ENCODE measurements at regions not wholly inside any gene's neighbourhood (a gene's known extent, or its start where the extent isn't known, plus 50 kb on each side); places are given as distances from the start of the nearest gene placed in this dataset.

GRCh38 chr6:119921491-119922010 is 572.0 kb upstream of the MAN1A1 start:
- no peaks in the 10 kb centered on the region for H3K4me1 Mint-ChIP-seq (ENCODE audit: low read depth in 2 of 2)

GRCh38 chr6:119917186-119917585 is 567.6 kb upstream of the MAN1A1 start:
- ATAC-seq (replicated peaks) (no peak), DNase-seq (no peak)
- Mint-ChIP-seq H3K27ac (no peak overlapping the region), H3K27me3 (no peaks in the 10 kb centered on the region), H3K4me3 (no peak overlapping the region), H3K9me3 (peaks cover 0 to 8% of the 10 kb centered on the region in 2 donors), H3K36me3 (ENCODE audit: insufficient read depth) (no peaks in the 10 kb centered on the region), H3K4me1 (ENCODE audit: low read depth in 2 of 2) (no peaks in the 10 kb centered on the region)

More at GRCh38 chr6:119921491-119922010, 572.0 kb upstream of the MAN1A1 start:
- Mint-ChIP-seq H3K9me3 (peaks cover 15 to 44% of the 10 kb centered on the region in 2 donors), H3K4me3 (no peak overlapping the region), H3K27ac (no peak overlapping the region), H3K36me3 (ENCODE audit: insufficient read depth) (no peaks in the 10 kb centered on the region), H3K27me3 (no peaks in the 10 kb centered on the region)
- no peak for ATAC-seq (replicated peaks)
- no peak for DNase-seq

GRCh38 chr6:119915971-119916370 is 566.4 kb upstream of the MAN1A1 start:
- H3K27ac Mint-ChIP-seq, result no peak overlapping the region
- ATAC-seq (replicated peaks), result no peak
- no peak for DNase-seq
- H3K4me3 Mint-ChIP-seq, result no peak overlapping the region
- no peaks in the 10 kb centered on the region for H3K27me3 Mint-ChIP-seq
- no peaks in the 10 kb centered on the region for H3K4me1 Mint-ChIP-seq (ENCODE audit: low read depth in 2 of 2)
- H3K9me3 Mint-ChIP-seq, result no peaks in the 10 kb centered on the region
- no peaks in the 10 kb centered on the region for H3K36me3 Mint-ChIP-seq (ENCODE audit: insufficient read depth)

GRCh38 chr6:119908157-119908556 is 558.6 kb upstream of the MAN1A1 start:
- no peaks in the 10 kb centered on the region for H3K4me1 Mint-ChIP-seq (ENCODE audit: low read depth in 2 of 2)
- ATAC-seq (replicated peaks) (no peak), DNase-seq (no peak)
- no peak overlapping the region for H3K4me3 Mint-ChIP-seq
- no peaks in the 10 kb centered on the region for H3K36me3 Mint-ChIP-seq (ENCODE audit: insufficient read depth)
- no peak overlapping the region for H3K27ac Mint-ChIP-seq
- H3K9me3 Mint-ChIP-seq, result no peaks in the 10 kb centered on the region
- peaks cover 5 to 9% of the 10 kb centered on the region in 2 donors for H3K27me3 Mint-ChIP-seq

- no peak for ATAC-seq (replicated peaks)
- Mint-ChIP-seq H3K9me3 (no peaks in the 10 kb centered on the region), H3K27ac (no peak overlapping the region), H3K36me3 (ENCODE audit: insufficient read depth) (no peaks in the 10 kb centered on the region), H3K4me3 (no peak overlapping the region), H3K27me3 (peaks cover 7 to 8% of the 10 kb centered on the region in 2 donors), H3K4me1 (ENCODE audit: low read depth in 2 of 2) (no peaks in the 10 kb centered on the region)
- DNase-seq, result no peak
Observed at GRCh38 chr6:119902681-119903080, 553.1 kb upstream of the MAN1A1 start.

- no peaks in the 10 kb centered on the region for H3K9me3 Mint-ChIP-seq
- no peak overlapping the region for H3K27ac Mint-ChIP-seq
- DNase-seq, result no peak
- no peak for ATAC-seq (replicated peaks)
- H3K27me3 Mint-ChIP-seq, result peaks cover 0 to 9% of the 10 kb centered on the region in 2 donors
- no peaks in the 10 kb centered on the region for H3K36me3 Mint-ChIP-seq (ENCODE audit: insufficient read depth)
- no peaks in the 10 kb centered on the region for H3K4me1 Mint-ChIP-seq (ENCODE audit: low read depth in 2 of 2)
- no peak overlapping the region for H3K4me3 Mint-ChIP-seq
Observed at GRCh38 chr6:119896806-119897205, 547.2 kb upstream of the MAN1A1 start.

GRCh38 chr6:119895626-119896025 is 546.1 kb upstream of the MAN1A1 start:
- Mint-ChIP-seq H3K27me3 (peaks cover 0 to 9% of the 10 kb centered on the region in 2 donors), H3K4me3 (no peak overlapping the region), H3K9me3 (no peaks in the 10 kb centered on the region), H3K4me1 (ENCODE audit: low read depth in 2 of 2) (no peaks in the 10 kb centered on the region), H3K27ac (no peak overlapping the region), H3K36me3 (ENCODE audit: insufficient read depth) (no peaks in the 10 kb centered on the region)
- DNase-seq (no peak), ATAC-seq (replicated peaks) (no peak)

GRCh38 chr6:119894811-119895210 is 545.2 kb upstream of the MAN1A1 start:
- no peak for DNase-seq
- peaks cover 0 to 9% of the 10 kb centered on the region in 2 donors for H3K27me3 Mint-ChIP-seq

GRCh38 chr6:119891644-119892043 is 542.1 kb upstream of the MAN1A1 start:
- Mint-ChIP-seq H3K4me3 (no peak overlapping the region), H3K27ac (no peak overlapping the region), H3K4me1 (ENCODE audit: low read depth in 2 of 2) (no peaks in the 10 kb centered on the region), H3K9me3 (peaks cover 0 to 2% of the 10 kb centered on the region in 2 donors), H3K27me3 (peaks cover 0 to 9% of the 10 kb centered on the region in 2 donors), H3K36me3 (ENCODE audit: insufficient read depth) (no peaks in the 10 kb centered on the region)
- no peak for DNase-seq
- no peak for ATAC-seq (replicated peaks)

More at GRCh38 chr6:119894811-119895210, 545.2 kb upstream of the MAN1A1 start:
- ATAC-seq (replicated peaks), result no peak
- Mint-ChIP-seq H3K9me3 (no peaks in the 10 kb centered on the region), H3K36me3 (ENCODE audit: insufficient read depth) (no peaks in the 10 kb centered on the region), H3K4me1 (ENCODE audit: low read depth in 2 of 2) (no peaks in the 10 kb centered on the region), H3K27ac (no peak overlapping the region), H3K4me3 (no peak overlapping the region)

GRCh38 chr6:119891206-119891605 is 541.6 kb upstream of the MAN1A1 start:
- DNase-seq, result no peak
- H3K27me3 Mint-ChIP-seq, result peaks cover 0 to 9% of the 10 kb centered on the region in 2 donors

GRCh38 chr6:119890470-119890869 is 540.9 kb upstream of the MAN1A1 start:
- ATAC-seq (replicated peaks) (no peak), DNase-seq (no peak)
- no peaks in the 10 kb centered on the region for H3K4me1 Mint-ChIP-seq (ENCODE audit: low read depth in 2 of 2)
- H3K4me3 Mint-ChIP-seq, result no peak overlapping the region
- H3K36me3 Mint-ChIP-seq (ENCODE audit: insufficient read depth), result no peaks in the 10 kb centered on the region
- H3K9me3 Mint-ChIP-seq, result peaks cover 0 to 2% of the 10 kb centered on the region in 2 donors
- no peak overlapping the region for H3K27ac Mint-ChIP-seq
- peaks cover 0 to 9% of the 10 kb centered on the region in 2 donors for H3K27me3 Mint-ChIP-seq

More at GRCh38 chr6:119891206-119891605, 541.6 kb upstream of the MAN1A1 start:
- Mint-ChIP-seq H3K4me3 (no peak overlapping the region), H3K27ac (no peak overlapping the region), H3K9me3 (peaks cover 0 to 2% of the 10 kb centered on the region in 2 donors), H3K4me1 (ENCODE audit: low read depth in 2 of 2) (no peaks in the 10 kb centered on the region), H3K36me3 (ENCODE audit: insufficient read depth) (no peaks in the 10 kb centered on the region)
- no peak for ATAC-seq (replicated peaks)

- no peak overlapping the region for H3K4me3 Mint-ChIP-seq
- peaks cover 0 to 2% of the 10 kb centered on the region in 2 donors for H3K9me3 Mint-ChIP-seq
- DNase-seq (no peak), ATAC-seq (replicated peaks) (no peak)
- peaks cover 2% of the 10 kb centered on the region for H3K36me3 Mint-ChIP-seq (ENCODE audit: insufficient read depth)
- no peaks in the 10 kb centered on the region for H3K4me1 Mint-ChIP-seq (ENCODE audit: low read depth in 2 of 2)
- H3K27ac Mint-ChIP-seq, result no peak overlapping the region
- H3K27me3 Mint-ChIP-seq, result no peaks in the 10 kb centered on the region
Observed at GRCh38 chr6:119887666-119888065, 538.1 kb upstream of the MAN1A1 start.

GRCh38 chr6:119881416-119881815 is 531.9 kb upstream of the MAN1A1 start:
- no peaks in the 10 kb centered on the region for H3K27me3 Mint-ChIP-seq
- no peaks in the 10 kb centered on the region for H3K4me1 Mint-ChIP-seq (ENCODE audit: low read depth in 2 of 2)
- no peak for DNase-seq
- no peak overlapping the region for H3K27ac Mint-ChIP-seq
- H3K36me3 Mint-ChIP-seq (ENCODE audit: insufficient read depth), result peaks cover 2% of the 10 kb centered on the region
- H3K9me3 Mint-ChIP-seq, result no peaks in the 10 kb centered on the region
- ATAC-seq (replicated peaks), result no peak
- no peak overlapping the region for H3K4me3 Mint-ChIP-seq

- Mint-ChIP-seq H3K27me3 (peaks cover 0 to 5% of the 10 kb centered on the region in 2 donors), H3K36me3 (ENCODE audit: insufficient read depth) (peaks cover 2% of the 10 kb centered on the region), H3K4me1 (ENCODE audit: low read depth in 2 of 2) (no peaks in the 10 kb centered on the region), H3K9me3 (no peaks in the 10 kb centered on the region), H3K4me3 (no peak overlapping the region), H3K27ac (no peak overlapping the region)
- DNase-seq, result no peak
- no peak for ATAC-seq (replicated peaks)
Observed at GRCh38 chr6:119880840-119881239, 531.3 kb upstream of the MAN1A1 start.

Data from effector memory CD8-positive, alpha-beta T cell (primary cell).